ENCODE measurements at regions not wholly inside any gene's neighbourhood (a gene's known extent, or its start where the extent isn't known, plus 50 kb on each side); places are given as distances from the start of the nearest gene placed in this dataset.

GRCh38 chr12:42030588-42030987 is 114.1 kb downstream of the GXYLT1 start:
- Histone ChIP-seq H3K9me3 (ENCODE audit: control insufficient read depth, insufficient read depth, low read length) (no peaks in the 10 kb centered on the region), H3K36me3 (ENCODE audit: control insufficient read depth, insufficient read depth, low read length) (no peaks in the 10 kb centered on the region), H3K14ac (replicated peaks; ENCODE audit: low read depth, low read length) (no peak overlapping the region), H3K4me2 (ENCODE audit: low read depth, low read length) (no peak overlapping the region), H2BK120ac (ENCODE audit: low read depth, low read length) (no peak overlapping the region), H3K4ac (ENCODE audit: low read depth, low read length) (no peak overlapping the region), H2BK20ac (ENCODE audit: low read depth, low read length) (no peak overlapping the region), H3K4me3 (ENCODE audit: insufficient read depth, low read depth, low read length) (no peak overlapping the region), H3K4me1 (ENCODE audit: control insufficient read depth, insufficient read depth, low read length) (no peaks in the 10 kb centered on the region), H3K79me1 (ENCODE audit: low read depth in 1 of 2, low read length in 2 of 2) (no peaks in the 10 kb centered on the region), H3K9ac (ENCODE audit: low read depth, low read length) (no peak overlapping the region), H4K91ac (ENCODE audit: insufficient read depth, low read depth, low read length) (no peak overlapping the region), H2AK5ac (ENCODE audit: low read depth, low read length) (no peak overlapping the region), H4K5ac (ENCODE audit: low read depth, low read length) (no peak overlapping the region), H2AK9ac (replicated peaks; ENCODE audit: low read depth, low read length, poor library complexity) (no peak overlapping the region), H3K18ac (ENCODE audit: low read depth, low read length) (no peak overlapping the region), H2AFZ (replicated peaks; ENCODE audit: low read length, poor library complexity) (no peak overlapping the region), H3K27me3 (ENCODE audit: control insufficient read depth, insufficient read depth, low read length) (no peaks in the 10 kb centered on the region; the same call in 1 of the 2 replicates), H3K9me1 (ENCODE audit: insufficient read depth, low read length) (no peaks in the 10 kb centered on the region), H3K27ac (ENCODE audit: insufficient read depth, low read length) (no peak overlapping the region), H4K8ac (ENCODE audit: low read depth in 2 of 2, low read length in 2 of 2) (no peak overlapping the region), H3K56ac (ENCODE audit: extremely low read depth, insufficient read depth, low read length) (no peak overlapping the region), H4K20me1 (ENCODE audit: insufficient read depth, low read length) (no peaks in the 10 kb centered on the region), H2BK5ac (ENCODE audit: low read depth, low read length, poor library complexity, severe bottlenecking) (no peak overlapping the region), H2BK15ac (ENCODE audit: low read depth, low read length) (no peak overlapping the region), H3K23ac (ENCODE audit: low read depth, low read length) (no peak overlapping the region)
- in situ Hi-C loops (cut with MboI; ENCODE audit: low sequenced_read_pairs) = no loop called here
- no peak for TF ChIP-seq BHLHE40 (IDR thresholded peaks at IDR 0.05; ENCODE audit: low read depth, low read length)
- TF ChIP-seq FOS (IDR thresholded peaks at IDR 0.05; ENCODE audit: low read depth, low read length) = no peak
- TF ChIP-seq RFX5 (IDR thresholded peaks at IDR 0.05; ENCODE audit: low read depth, low read length) = no peak
- no peak for TF ChIP-seq CHD1 (IDR thresholded peaks at IDR 0.05; ENCODE audit: low read depth, low read length)
- no peak for TF ChIP-seq NFE2L2 (IDR thresholded peaks at IDR 0.05; ENCODE audit: low read depth, low read length)
- TF ChIP-seq MXI1 (IDR thresholded peaks at IDR 0.05; ENCODE audit: borderline replicate concordance, low read depth, low read length) = no peak
- TF ChIP-seq RAD21 (IDR thresholded peaks at IDR 0.05; ENCODE audit: low read length) = no peak
- no peak for TF ChIP-seq MAFK (IDR thresholded peaks at IDR 0.05; ENCODE audit: low read depth, low read length)
- no peak for TF ChIP-seq CEBPB (IDR thresholded peaks at IDR 0.05; ENCODE audit: low read depth, low read length)
- TF ChIP-seq CTCF (conservative IDR thresholded peaks at IDR 0.05; ENCODE audit: low read depth, low read length) = no peak
- TF ChIP-seq USF2 (IDR thresholded peaks at IDR 0.05; ENCODE audit: low read depth, low read length) = no peak
- no peak for TF ChIP-seq RCOR1 (IDR thresholded peaks at IDR 0.05; ENCODE audit: insufficient replicate concordance, low read length)
- intact Hi-C loops (cut with micrococcal nuclease) = no loop called here
- ATAC-seq (ENCODE audit: low read depth) (no peak), DNase-seq (no peak)
- dilution Hi-C loops (cut with HindIII; ENCODE audit: low sequenced_read_pairs, unreplicated experiment) = no loop called here
- WGBS, 2 experiments (ENCODE audit: extremely low coverage in 2 of 2, insufficient read length in 1 of 2) = no CpG with 5 or more reads among the region's 6 CpGs
- no TSS peak for BruUV-seq (replicated peaks)
- ChIA-PET CTCF (no interaction called here), POLR2A (ENCODE audit: unreplicated experiment) (no interaction called here)

Data from IMR-90 (cell line).